IMR-90 (cell line): ENCODE measurements at regions not wholly inside any gene's neighbourhood (a gene's known extent, or its start where the extent isn't known, plus 50 kb on each side); places are given as distances from the start of the nearest gene placed in this dataset.
A peak's percentile ranks its signal among the peaks of the same experiment; 100 is the strongest.

Experiments used
- ATAC-seq: fragments of 200-7000 bp; cut with Tn5 transposase; 2 replicates; pipeline ENCODE4 v1.9.1; 2020; ENCODE audit warnings: low read depth, mild to moderate bottlenecking, moderate library complexity
- BruUV-seq: library from RNA; stranded (reverse); fragments of 400-500 nt; replicated peaks from 2 replicates; lab custom pipeline; 2021; lab: Mats Ljungman, UMichigan
- CTCF ChIA-PET: fragments of 300-600 bp; formaldehyde crosslinking; extraction: SDS; loops from one replicate; lab custom pipeline; 2021; ENCODE audit warnings: antibody characterized with exemption; lab: Yijun Ruan, JAX
- POLR2A ChIA-PET: fragments of 300-600 bp; sonication (Branson Sonifier 250); formaldehyde crosslinking; loops from one replicate; lab custom pipeline; 2022; ENCODE audit warnings: antibody characterized with exemption; ENCODE audit not compliant: unreplicated experiment; lab: Charles Lee
- DNase-seq: peaks from one replicate; pipeline ENCODE4 v3.0.0; 2013
- H2AFZ ChIP-seq: replicated peaks from 2 replicates; pipeline ENCODE3; 2013; ENCODE audit warnings: low read length, mild to moderate bottlenecking; ENCODE audit not compliant: poor library complexity
- H2AK5ac ChIP-seq: 2 replicates; pipeline ENCODE4 v1.6.1; 2013; ENCODE audit warnings: low read depth, low read length, inconsistent platforms
- H2AK9ac ChIP-seq: replicated peaks from 2 replicates; pipeline ENCODE3; 2013; ENCODE audit warnings: mild to moderate bottlenecking, low read depth, low read length, moderate library complexity; ENCODE audit not compliant: poor library complexity
- H2BK120ac ChIP-seq: 2 replicates; pipeline ENCODE4 v1.6.1; 2013; ENCODE audit warnings: low read depth, low read length, inconsistent platforms
- H2BK15ac ChIP-seq: 3 replicates; pipeline ENCODE4 v1.6.1; 2013; ENCODE audit warnings: low read depth, low read length, inconsistent platforms
- H2BK20ac ChIP-seq: 2 replicates; pipeline ENCODE4 v1.6.1; 2013; ENCODE audit warnings: low read depth, mild to moderate bottlenecking, inconsistent platforms, low read length, moderate library complexity
- H2BK5ac ChIP-seq: 2 replicates; pipeline ENCODE4 v1.6.1; 2013; ENCODE audit warnings: mild to moderate bottlenecking, low read depth, low read length, inconsistent platforms; ENCODE audit not compliant: poor library complexity, severe bottlenecking
- H3K14ac ChIP-seq: replicated peaks from 2 replicates; pipeline ENCODE4 v1.6.1; 2013; ENCODE audit warnings: low read depth, low read length, inconsistent platforms
- H3K18ac ChIP-seq: 2 replicates; pipeline ENCODE4 v1.6.1; 2013; ENCODE audit warnings: low read depth, low read length, control low read depth
- H3K23ac ChIP-seq: 2 replicates; pipeline ENCODE4 v1.6.1; 2013; ENCODE audit warnings: low read depth, low read length, inconsistent platforms
- H3K27ac ChIP-seq: 2 replicates; pipeline ENCODE4 v1.5.1; 2013; ENCODE audit warnings: mild to moderate bottlenecking, control low read depth, low read length; ENCODE audit not compliant: insufficient read depth
- H3K27me3 ChIP-seq: 2 replicates; pipeline ENCODE4 v1.6.1; 2013; ENCODE audit warnings: low read length; ENCODE audit not compliant: control insufficient read depth, insufficient read depth
- H3K36me3 ChIP-seq: 2 replicates; pipeline ENCODE4 v1.6.1; 2013; ENCODE audit warnings: low read length, mixed read lengths; ENCODE audit not compliant: control insufficient read depth, insufficient read depth
- H3K4ac ChIP-seq: 2 replicates; pipeline ENCODE4 v1.6.1; 2013; ENCODE audit warnings: low read depth, low read length, inconsistent platforms
- H3K4me1 ChIP-seq: 2 replicates; pipeline ENCODE4 v1.6.1; 2013; ENCODE audit warnings: low read length, mixed read lengths; ENCODE audit not compliant: control insufficient read depth, insufficient read depth
- H3K4me2 ChIP-seq: 2 replicates; pipeline ENCODE4 v1.6.1; 2013; ENCODE audit warnings: low read depth, mild to moderate bottlenecking, control low read depth, low read length, moderate library complexity
- H3K4me3 ChIP-seq: 2 replicates; pipeline ENCODE4 v1.5.1; 2013; ENCODE audit warnings: low read depth, mild to moderate bottlenecking, control low read depth, low read length, moderate library complexity; ENCODE audit not compliant: insufficient read depth
- H3K56ac ChIP-seq: 2 replicates; pipeline ENCODE4 v1.6.1; 2013; ENCODE audit warnings: low read length, inconsistent platforms; ENCODE audit not compliant: insufficient read depth; ENCODE audit errors: extremely low read depth
- H3K79me1 ChIP-seq, 2 experiments: 2 replicates each; pipeline ENCODE4 v1.6.1; 2013; ENCODE audit warnings: low read length in 2 of 2, inconsistent platforms in 1 of 2, low read depth in 1 of 2
- H3K9ac ChIP-seq: 2 replicates; pipeline ENCODE4 v1.6.1; 2013; ENCODE audit warnings: low read depth, low read length, control low read depth
- H3K9me1 ChIP-seq: 2 replicates; pipeline ENCODE4 v1.6.1; 2013; ENCODE audit warnings: low read length, inconsistent platforms; ENCODE audit not compliant: insufficient read depth
- H3K9me3 ChIP-seq: 2 replicates; pipeline ENCODE4 v1.6.1; 2013; ENCODE audit warnings: low read length; ENCODE audit not compliant: control insufficient read depth, insufficient read depth
- H4K20me1 ChIP-seq: 2 replicates; pipeline ENCODE4 v1.6.1; 2013; ENCODE audit warnings: low read length, inconsistent platforms; ENCODE audit not compliant: insufficient read depth
- H4K5ac ChIP-seq: 2 replicates; pipeline ENCODE4 v1.6.1; 2013; ENCODE audit warnings: mild to moderate bottlenecking, low read depth, low read length, control low read depth
- H4K8ac ChIP-seq, 2 experiments: 2 replicates each; pipeline ENCODE4 v1.6.1; 2013; ENCODE audit warnings: low read depth in 2 of 2, low read length in 2 of 2, control low read depth in 1 of 2, inconsistent platforms in 1 of 2
- H4K91ac ChIP-seq: 2 replicates; pipeline ENCODE4 v1.6.1; 2013; ENCODE audit warnings: low read depth, low read length, inconsistent platforms; ENCODE audit not compliant: insufficient read depth
- BHLHE40 ChIP-seq: fragments of 150-350 bp; IDR thresholded peaks from 2 replicates; pipeline ENCODE4 v1.6.1; 2016; ENCODE audit warnings: mild to moderate bottlenecking, low read depth, low read length
- CEBPB ChIP-seq: IDR thresholded peaks from 2 replicates; pipeline ENCODE4 v1.6.1; 2012; ENCODE audit warnings: low read depth, low read length, improper control_type of control experiment
- FOS ChIP-seq: fragments of 150-350 bp; IDR thresholded peaks from 2 replicates; pipeline ENCODE4 v1.6.1; 2016; ENCODE audit warnings: low read depth, low read length
- MAZ ChIP-seq: IDR thresholded peaks from 2 replicates; pipeline ENCODE4 v1.6.1; 2012; ENCODE audit warnings: low read depth, mild to moderate bottlenecking, low read length, improper control_type of control experiment, moderate library complexity, borderline replicate concordance
- MXI1 ChIP-seq: IDR thresholded peaks from 2 replicates; pipeline ENCODE4 v1.6.1; 2012; ENCODE audit warnings: low read depth, mild to moderate bottlenecking, low read length, moderate library complexity, borderline replicate concordance
- NFE2L2 ChIP-seq: fragments of 150-350 bp; IDR thresholded peaks from 2 replicates; pipeline ENCODE4 v1.6.1; 2016; ENCODE audit warnings: low read depth, mild to moderate bottlenecking, low read length
- RAD21 ChIP-seq: IDR thresholded peaks from 2 replicates; pipeline ENCODE4 v1.6.1; 2012; ENCODE audit warnings: low read length, improper control_type of control experiment
- RCOR1 ChIP-seq: IDR thresholded peaks from 2 replicates; pipeline ENCODE4 v1.6.1; 2012; ENCODE audit warnings: mild to moderate bottlenecking, low read length, improper control_type of control experiment; ENCODE audit not compliant: insufficient replicate concordance
- RFX5 ChIP-seq: IDR thresholded peaks from 2 replicates; pipeline ENCODE4 v1.8.0; 2012; ENCODE audit warnings: low read depth, mild to moderate bottlenecking, low read length, moderate library complexity
- SMC3 ChIP-seq: fragments of 150-350 bp; IDR thresholded peaks from 2 replicates; pipeline ENCODE4 v1.6.1; 2016; ENCODE audit warnings: low read depth, mild to moderate bottlenecking, antibody characterized with exemption, low read length, moderate library complexity
- WGBS, 2 experiments: methylation state at CpG; one replicate each; pipeline versions ENCODE4 v1.1.5 to v1.1.7; 2013; ENCODE audit warnings: missing lambda C conversion rate in 2 of 2; ENCODE audit not compliant: insufficient read length in 1 of 2; ENCODE audit errors: extremely low coverage in 2 of 2; 5-methylcytosine and 5-hydroxymethylcytosine counted together
- dilution Hi-C: fragments of 300-500 bp; cut with HindIII; formaldehyde crosslinking; loops from one replicate; pipeline ENCODE4 v1.14.3; 2018; ENCODE audit warnings: low sequenced_read_pairs; ENCODE audit not compliant: unreplicated experiment
- in situ Hi-C: fragments of 300-500 bp; cut with MboI; formaldehyde crosslinking; loops from 3 replicates; pipeline ENCODE4 v1.14.3; 2019; ENCODE audit warnings: low sequenced_read_pairs, inconsistent platforms, mixed read lengths
- intact Hi-C: fragments of 100-400 bp; cut with micrococcal nuclease; formaldehyde crosslinking; loops from 2 replicates; pipeline ENCODE4 v1.10.0; 2022
- TF ChIP-seq, protein P1 (sequence below): fragments of 150-350 bp; IDR thresholded peaks from 2 replicates; pipeline ENCODE4 v1.6.1; 2016; ENCODE audit warnings: low read depth, mild to moderate bottlenecking, low read length, moderate library complexity, borderline replicate concordance
- TF ChIP-seq, protein P2 (sequence below): fragments of 150-350 bp; IDR thresholded peaks from 2 replicates; pipeline ENCODE4 v1.6.1; 2017; ENCODE audit warnings: mild to moderate bottlenecking, antibody characterized with exemption, low read length, low read depth

DNA sequence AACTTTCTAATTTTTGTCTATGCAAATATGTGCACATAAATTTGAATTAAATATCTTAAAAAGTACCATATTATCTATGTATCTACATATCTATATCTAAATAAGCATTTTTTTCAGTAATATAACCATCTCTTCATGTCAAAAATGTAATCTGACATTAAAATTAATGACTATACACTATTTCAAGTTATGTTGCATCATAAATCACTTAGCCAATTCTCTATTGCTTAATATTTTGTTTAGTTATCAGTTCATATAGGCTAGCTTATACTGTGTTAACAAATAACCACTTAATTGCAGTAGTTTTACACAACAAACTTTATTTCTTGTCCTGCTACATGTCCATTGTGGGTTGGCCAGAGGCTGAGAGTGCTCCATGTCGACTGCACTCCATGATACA, 360.8 kb downstream of the EPM2A start:
- DNase-seq (no peak), ATAC-seq (no peak)
- intact Hi-C loops (no loop called here), in situ Hi-C loops (no loop called here), dilution Hi-C loops (no loop called here)
- Histone ChIP-seq H3K79me1 (no peaks in the 10 kb centered on the region), H3K23ac (no peak overlapping the region), H3K9me3 (peaks cover 2% of the 10 kb centered on the region; the same call in 1 of the 2 replicates), H2BK120ac (no peak overlapping the region), H3K4ac (no peak overlapping the region), H3K9ac (no peak overlapping the region), H3K14ac (no peak overlapping the region), H3K4me1 (0 out of 2 replicates have a peak, but pooled peaks cover 1% of the 10 kb centered on the region), H2BK20ac (no peak overlapping the region), H2AK9ac (no peak overlapping the region), H4K5ac (no peak overlapping the region), H3K27ac (no peak overlapping the region), H3K27me3 (no peaks in the 10 kb centered on the region), H3K9me1 (no peaks in the 10 kb centered on the region), H3K56ac (no peak overlapping the region), H4K20me1 (no peaks in the 10 kb centered on the region), H2BK5ac (no peak overlapping the region), H3K4me2 (no peak overlapping the region), H3K18ac (no peak overlapping the region), H2AK5ac (no peak overlapping the region), H3K4me3 (no peak overlapping the region), H4K91ac (no peak overlapping the region), H4K8ac (no peak overlapping the region), H3K36me3 (no peaks in the 10 kb centered on the region), H2BK15ac (no peak overlapping the region), H2AFZ (peak overlapping the region; percentile 13)
- no TSS peak for BruUV-seq
- TF ChIP-seq, protein P1, sequence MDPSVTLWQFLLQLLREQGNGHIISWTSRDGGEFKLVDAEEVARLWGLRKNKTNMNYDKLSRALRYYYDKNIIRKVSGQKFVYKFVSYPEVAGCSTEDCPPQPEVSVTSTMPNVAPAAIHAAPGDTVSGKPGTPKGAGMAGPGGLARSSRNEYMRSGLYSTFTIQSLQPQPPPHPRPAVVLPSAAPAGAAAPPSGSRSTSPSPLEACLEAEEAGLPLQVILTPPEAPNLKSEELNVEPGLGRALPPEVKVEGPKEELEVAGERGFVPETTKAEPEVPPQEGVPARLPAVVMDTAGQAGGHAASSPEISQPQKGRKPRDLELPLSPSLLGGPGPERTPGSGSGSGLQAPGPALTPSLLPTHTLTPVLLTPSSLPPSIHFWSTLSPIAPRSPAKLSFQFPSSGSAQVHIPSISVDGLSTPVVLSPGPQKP = no peak
- TF ChIP-seq, protein P2, sequence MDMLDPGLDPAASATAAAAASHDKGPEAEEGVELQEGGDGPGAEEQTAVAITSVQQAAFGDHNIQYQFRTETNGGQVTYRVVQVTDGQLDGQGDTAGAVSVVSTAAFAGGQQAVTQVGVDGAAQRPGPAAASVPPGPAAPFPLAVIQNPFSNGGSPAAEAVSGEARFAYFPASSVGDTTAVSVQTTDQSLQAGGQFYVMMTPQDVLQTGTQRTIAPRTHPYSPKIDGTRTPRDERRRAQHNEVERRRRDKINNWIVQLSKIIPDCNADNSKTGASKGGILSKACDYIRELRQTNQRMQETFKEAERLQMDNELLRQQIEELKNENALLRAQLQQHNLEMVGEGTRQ = no peak
- TF ChIP-seq SMC3 (no peak), RFX5 (no peak), RCOR1 (no peak), BHLHE40 (no peak), MXI1 (no peak), NFE2L2 (no peak), MAZ (no peak), FOS (no peak), CEBPB (no peak; the same call in 1 of the 2 replicates), RAD21 (no peak)
- POLR2A ChIA-PET = no interaction called here
- WGBS, 2 experiments = no CpG with 5 or more reads among the region's 1 CpG
- CTCF ChIA-PET = no interaction called here
